ENCODE measurements at regions not wholly inside any gene's neighbourhood (a gene's known extent, or its start where the extent isn't known, plus 50 kb on each side); places are given as distances from the start of the nearest gene placed in this dataset.

- no peak for ATAC-seq (ENCODE audit: poor library complexity)
Observed at GRCh38 chr2:2719015-2719414, 387.9 kb upstream of the MYT1L start.

GRCh38 chr2:2717406-2717805, 386.3 kb upstream of the MYT1L start:
- no peak for ATAC-seq (ENCODE audit: poor library complexity)
- intact Hi-C loops (cut with DNase I): no loop called here
- DNase-seq: no peak

More at GRCh38 chr2:2719015-2719414, 387.9 kb upstream of the MYT1L start:
- no peak for DNase-seq
- intact Hi-C loops (cut with DNase I): no loop called here

GRCh38 chr2:2716771-2717170, 385.7 kb upstream of the MYT1L start:
- ATAC-seq (ENCODE audit: poor library complexity) (no peak), DNase-seq (no peak)
- intact Hi-C loops (cut with DNase I): no loop called here

- DNase-seq (no peak), ATAC-seq (ENCODE audit: poor library complexity) (no peak)
- intact Hi-C loops (cut with DNase I): no loop called here
Observed at GRCh38 chr2:2715036-2715818, 384.2 kb upstream of the MYT1L start.

GRCh38 chr2:2714408-2714807, 383.3 kb upstream of the MYT1L start:
- intact Hi-C loops (cut with DNase I): no loop called here
- DNase-seq (no peak), ATAC-seq (ENCODE audit: poor library complexity) (no peak)

GRCh38 chr2:2709431-2709770, 378.3 kb upstream of the MYT1L start:
- ATAC-seq (ENCODE audit: poor library complexity): no peak
- DNase-seq: no peak
- intact Hi-C loops (cut with DNase I): no loop called here

GRCh38 chr2:2708575-2709430, 377.7 kb upstream of the MYT1L start:
- DNase-seq: no peak

GRCh38 chr2:2707206-2707991, 376.3 kb upstream of the MYT1L start:
- no peak for DNase-seq
- intact Hi-C loops (cut with DNase I): no loop called here
- ATAC-seq (ENCODE audit: poor library complexity): no peak

More at GRCh38 chr2:2708575-2709430, 377.7 kb upstream of the MYT1L start:
- ATAC-seq (ENCODE audit: poor library complexity): no peak
- intact Hi-C loops (cut with DNase I): no loop called here

GRCh38 chr2:2706306-2706705, 375.2 kb upstream of the MYT1L start:
- DNase-seq: no peak
- intact Hi-C loops (cut with DNase I): no loop called here
- no peak for ATAC-seq (ENCODE audit: poor library complexity)

- no peak for ATAC-seq (ENCODE audit: poor library complexity)
- intact Hi-C loops (cut with DNase I): no loop called here
Observed at GRCh38 chr2:2705871-2706270, 374.8 kb upstream of the MYT1L start.

GRCh38 chr2:2704428-2705090, 373.5 kb upstream of the MYT1L start:
- intact Hi-C loops (cut with DNase I): no loop called here
- ATAC-seq (ENCODE audit: poor library complexity): no peak
- no peak for DNase-seq

More at GRCh38 chr2:2705871-2706270, 374.8 kb upstream of the MYT1L start:
- DNase-seq: no peak

- intact Hi-C loops (cut with DNase I): no loop called here
- ATAC-seq (ENCODE audit: poor library complexity): no peak
- DNase-seq: no peak
Observed at GRCh38 chr2:2703762-2704427, 372.8 kb upstream of the MYT1L start.

- ATAC-seq (ENCODE audit: poor library complexity): no peak
Observed at GRCh38 chr2:2703172-2703571, 372.1 kb upstream of the MYT1L start.

GRCh38 chr2:2702385-2702784, 371.3 kb upstream of the MYT1L start:
- intact Hi-C loops (cut with DNase I): no loop called here
- DNase-seq (no peak), ATAC-seq (ENCODE audit: poor library complexity) (no peak)

More at GRCh38 chr2:2703172-2703571, 372.1 kb upstream of the MYT1L start:
- intact Hi-C loops (cut with DNase I): no loop called here
- no peak for DNase-seq

- intact Hi-C loops (cut with DNase I): no loop called here
- no peak for ATAC-seq (ENCODE audit: poor library complexity)
- no peak for DNase-seq
Observed at GRCh38 chr2:2701813-2702212, 370.7 kb upstream of the MYT1L start.

GRCh38 chr2:2701176-2701781, 370.2 kb upstream of the MYT1L start:
- DNase-seq (no peak), ATAC-seq (ENCODE audit: poor library complexity) (no peak)
- intact Hi-C loops (cut with DNase I): no loop called here

GRCh38 chr2:2699121-2699505, 368.0 kb upstream of the MYT1L start:
- intact Hi-C loops (cut with DNase I): no loop called here
- DNase-seq: no peak
- no peak for ATAC-seq (ENCODE audit: poor library complexity)
